Astrocyte (in vitro differentiated cells and primary cell): ENCODE measurements at regions not wholly inside any gene's neighbourhood (a gene's known extent, or its start where the extent isn't known, plus 50 kb on each side); places are given as distances from the start of the nearest gene placed in this dataset.
"Not testable (repeated sequence)": the region's sequence is repeated elsewhere in the genome, so short reads cannot be mapped to it uniquely, and the experiment has no call there.

Experiments
- DNase-seq: peaks from one replicate; pipeline ENCODE4 v3.0.0-alpha.2; 2010; ENCODE audit warnings: low read depth
- FAIRE-seq: peaks from 2 replicates; lab custom pipeline; 2011; peaks lifted over from hg19 to GRCh38; lab: Jason Lieb, UNC
- H2AFZ ChIP-seq: 2 replicates; pipeline ENCODE4 v1.6.0; 2012; ENCODE audit warnings: low read depth, low read length, inconsistent platforms
- H3K27ac ChIP-seq: 2 replicates; pipeline ENCODE4 v1.5.1; 2011; ENCODE audit warnings: low read depth, low read length, inconsistent platforms
- H3K27me3 ChIP-seq: 2 replicates; pipeline ENCODE4 v1.6.0; 2011; ENCODE audit warnings: low read length, inconsistent platforms; ENCODE audit not compliant: insufficient read depth
- H3K36me3 ChIP-seq: 2 replicates; pipeline ENCODE4 v1.5.1; 2011; ENCODE audit warnings: low read length, inconsistent platforms; ENCODE audit not compliant: insufficient read depth
- H3K4me1 ChIP-seq: 2 replicates; pipeline ENCODE4 v1.5.1; 2011; ENCODE audit warnings: low read length, inconsistent platforms; ENCODE audit not compliant: insufficient read depth
- H3K4me2 ChIP-seq: 2 replicates; pipeline ENCODE4 v1.6.0; 2012; ENCODE audit warnings: low read length, inconsistent platforms
- H3K4me3 ChIP-seq: 2 replicates; pipeline ENCODE4 v1.5.1; 2011; ENCODE audit warnings: low read depth, mild to moderate bottlenecking, low read length, inconsistent platforms; ENCODE audit not compliant: insufficient read depth
- H3K79me2 ChIP-seq: 2 replicates; pipeline ENCODE4 v1.6.0; 2012; ENCODE audit warnings: mild to moderate bottlenecking, low read length, inconsistent platforms; ENCODE audit not compliant: insufficient read depth
- H3K9ac ChIP-seq: 2 replicates; pipeline ENCODE4 v1.6.0; 2012; ENCODE audit warnings: mild to moderate bottlenecking, low read length, inconsistent platforms
- H3K9me3 ChIP-seq: 2 replicates; pipeline ENCODE4 v1.5.1; 2012; ENCODE audit warnings: low read depth, mild to moderate bottlenecking, low read length, inconsistent platforms; ENCODE audit not compliant: insufficient read depth
- H4K20me1 ChIP-seq: 2 replicates; pipeline ENCODE4 v1.6.0; 2012; ENCODE audit warnings: low read length, inconsistent platforms; ENCODE audit not compliant: insufficient read depth
- H3K27ac Mint-ChIP-seq: one replicate; pipeline ENCODE4 v1.8.0; 2021; ENCODE audit warnings: mild to moderate bottlenecking, mixed read lengths; ENCODE audit not compliant: unreplicated experiment
- H3K27me3 Mint-ChIP-seq: one replicate; pipeline ENCODE4 v1.8.0; 2021; ENCODE audit warnings: low read depth, mixed read lengths; ENCODE audit not compliant: unreplicated experiment
- H3K36me3 Mint-ChIP-seq: one replicate; pipeline ENCODE4 v1.8.0; 2021; ENCODE audit warnings: low read depth, mixed read lengths; ENCODE audit not compliant: unreplicated experiment
- H3K4me1 Mint-ChIP-seq: one replicate; pipeline ENCODE4 v1.8.0; 2021; ENCODE audit warnings: low read depth, mixed read lengths; ENCODE audit not compliant: unreplicated experiment
- H3K4me3 Mint-ChIP-seq: one replicate; pipeline ENCODE4 v1.8.0; 2021; ENCODE audit warnings: mild to moderate bottlenecking, moderate library complexity, mixed read lengths; ENCODE audit not compliant: unreplicated experiment
- H3K9me3 Mint-ChIP-seq: one replicate; pipeline ENCODE4 v1.8.0; 2021; ENCODE audit warnings: mild to moderate bottlenecking, mixed read lengths; ENCODE audit not compliant: unreplicated experiment
- CTCF ChIP-seq: IDR thresholded peaks from 2 replicates; pipeline ENCODE4 v1.5.1; 2011; ENCODE audit warnings: low read depth, mild to moderate bottlenecking, inconsistent platforms, low read length, moderate library complexity; ENCODE audit not compliant: insufficient read depth
- EZH2 ChIP-seq: IDR thresholded peaks from 2 replicates; pipeline ENCODE4 v1.6.1; 2012; ENCODE audit warnings: mild to moderate bottlenecking, low read length, inconsistent platforms; ENCODE audit not compliant: insufficient read depth

DNA sequence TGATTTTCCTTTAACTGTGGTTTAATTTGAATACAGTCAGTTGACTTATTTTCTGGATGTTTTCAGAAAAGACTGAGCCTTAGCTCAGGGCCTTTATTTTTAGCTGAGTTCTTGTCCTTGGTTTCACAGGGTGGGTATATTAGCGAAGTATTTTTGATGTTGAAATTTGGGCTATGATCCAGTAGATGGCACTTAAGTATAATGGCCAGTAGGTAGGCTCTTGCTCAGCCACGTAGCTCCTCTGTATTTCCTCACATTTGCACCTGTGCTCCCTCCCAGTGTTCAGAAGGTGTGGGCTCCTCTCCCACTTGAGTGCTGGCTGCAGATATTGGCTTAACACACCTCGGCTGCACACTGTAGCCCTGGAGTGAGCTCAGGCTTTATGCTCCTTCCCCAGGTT lies 549.9 kb upstream of the AMOT start:
- peaks cover 5% of the 10 kb centered on the region for H3K4me1 Mint-ChIP-seq
- H3K9me3 Mint-ChIP-seq, result no peaks in the 10 kb centered on the region
- H3K27ac ChIP-seq, result no peak overlapping the region
- FAIRE-seq (peak; percentile 13), DNase-seq (no peak)
- no peaks in the 10 kb centered on the region for H3K9me3 ChIP-seq
- H4K20me1 ChIP-seq, result no peaks in the 10 kb centered on the region
- no peak overlapping the region for H3K4me3 Mint-ChIP-seq
- no peaks in the 10 kb centered on the region for H3K27me3 ChIP-seq
- H3K4me2 ChIP-seq, result no peak overlapping the region
- TF ChIP-seq CTCF (no peak), EZH2 (no peak)
- no peaks in the 10 kb centered on the region for H3K27me3 Mint-ChIP-seq
- no peaks in the 10 kb centered on the region for H3K36me3 Mint-ChIP-seq
- H3K9ac ChIP-seq, result no peak overlapping the region
- no peaks in the 10 kb centered on the region for H3K4me1 ChIP-seq
- no peak overlapping the region for H3K4me3 ChIP-seq
- no peak overlapping the region for H3K27ac Mint-ChIP-seq
- no peaks in the 10 kb centered on the region for H3K79me2 ChIP-seq
- no peaks in the 10 kb centered on the region for H3K36me3 ChIP-seq
- no peak overlapping the region for H2AFZ ChIP-seq

DNA sequence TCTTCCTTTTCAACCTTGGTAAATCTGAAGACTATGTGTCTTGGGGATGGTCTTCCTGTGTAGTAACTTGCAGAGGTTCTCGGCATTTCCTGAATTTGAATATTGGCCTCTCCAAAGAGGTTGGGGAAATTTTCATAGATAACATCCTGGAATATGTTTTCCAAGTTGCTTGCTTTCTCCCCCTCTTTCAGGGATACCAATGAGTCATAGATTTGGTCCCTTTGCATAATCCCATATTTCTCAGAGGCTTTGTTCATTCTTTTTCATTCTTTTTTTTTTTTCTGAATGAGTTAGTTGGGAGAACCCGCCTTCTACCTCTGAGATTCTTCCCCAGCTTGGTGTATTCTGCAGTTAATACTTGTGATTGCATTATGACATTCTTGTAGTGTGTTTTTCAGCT lies 549.2 kb upstream of the AMOT start:
- H3K27me3 ChIP-seq, result no peaks in the 10 kb centered on the region
- no peaks in the 10 kb centered on the region for H3K4me1 ChIP-seq
- Mint-ChIP-seq H3K27ac (no peak overlapping the region), H3K4me1 (peaks cover 5% of the 10 kb centered on the region), H3K27me3 (no peaks in the 10 kb centered on the region), H3K9me3 (no peaks in the 10 kb centered on the region), H3K36me3 (no peaks in the 10 kb centered on the region), H3K4me3 (no peak overlapping the region)
- no peaks in the 10 kb centered on the region for H3K79me2 ChIP-seq
- H3K36me3 ChIP-seq, result no peaks in the 10 kb centered on the region
- H3K4me3 ChIP-seq, result no peak overlapping the region
- H2AFZ ChIP-seq, result no peak overlapping the region
- H3K4me2 ChIP-seq, result no peak overlapping the region
- DNase-seq (no peak), FAIRE-seq (no peak)
- no peak overlapping the region for H3K9ac ChIP-seq
- H4K20me1 ChIP-seq, result no peaks in the 10 kb centered on the region
- no peak overlapping the region for H3K27ac ChIP-seq
- no peak for TF ChIP-seq EZH2
- TF ChIP-seq CTCF, result no peak
- no peaks in the 10 kb centered on the region for H3K9me3 ChIP-seq

DNA sequence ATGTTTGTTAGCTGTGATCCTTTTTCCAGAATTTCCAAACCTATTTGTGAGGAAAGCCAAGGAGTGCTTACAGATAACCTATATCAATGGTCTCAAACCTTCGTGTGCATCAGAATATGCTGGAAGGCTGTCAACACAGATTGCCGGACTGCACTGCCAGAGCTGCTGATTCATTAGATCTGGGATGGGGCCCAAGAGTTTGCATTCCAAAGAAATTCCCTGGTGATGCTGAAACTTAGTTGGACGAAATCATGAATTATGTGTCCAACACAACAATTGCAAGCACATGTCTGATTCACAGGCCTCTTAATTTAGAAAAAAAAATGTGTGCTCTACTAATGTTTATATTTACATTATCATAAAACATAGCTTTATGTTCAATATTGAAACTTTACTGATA lies 544.0 kb upstream of the AMOT start:
- H3K9me3 Mint-ChIP-seq, result no peaks in the 10 kb centered on the region
- Histone ChIP-seq H3K27me3 (no peaks in the 10 kb centered on the region), H3K4me1 (no peaks in the 10 kb centered on the region), H3K4me3 (no peak overlapping the region), H3K9me3 (no peaks in the 10 kb centered on the region), H3K4me2 (peak overlapping the region; percentile 11), H2AFZ (no peak overlapping the region), H3K79me2 (no peaks in the 10 kb centered on the region), H3K36me3 (no peaks in the 10 kb centered on the region), H3K9ac (no peak overlapping the region), H3K27ac (no peak overlapping the region), H4K20me1 (no peaks in the 10 kb centered on the region)
- H3K36me3 Mint-ChIP-seq, result no peaks in the 10 kb centered on the region
- DNase-seq (peak; percentile 86), FAIRE-seq (peak; percentile 95)
- H3K4me3 Mint-ChIP-seq, result no peak overlapping the region
- TF ChIP-seq EZH2 (no peak), CTCF (no peak)
- H3K4me1 Mint-ChIP-seq, result peaks cover 7% of the 10 kb centered on the region
- H3K27me3 Mint-ChIP-seq, result no peaks in the 10 kb centered on the region
- no peak overlapping the region for H3K27ac Mint-ChIP-seq

DNA sequence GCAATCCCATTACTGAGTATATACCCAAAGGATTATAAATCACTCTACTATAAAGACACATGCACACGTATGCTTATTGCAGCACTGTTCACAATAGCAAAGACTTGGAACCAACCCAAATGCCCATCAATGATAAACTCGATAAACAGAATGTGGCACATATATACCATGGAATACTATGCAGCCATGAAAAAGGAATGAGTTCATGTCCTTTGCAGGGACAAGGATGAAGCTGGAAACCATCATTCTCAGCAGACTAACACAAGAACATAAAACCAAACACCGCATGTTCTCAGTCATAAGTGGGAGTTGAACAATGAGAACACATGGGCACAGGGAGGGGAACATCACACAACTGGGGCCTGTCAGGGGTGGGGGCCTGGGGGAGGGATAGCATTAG lies 532.8 kb upstream of the AMOT start:
- H3K27ac Mint-ChIP-seq, FAIRE-seq, H3K9me3 Mint-ChIP-seq, H2AFZ ChIP-seq, H3K79me2 ChIP-seq, H3K9ac ChIP-seq, H3K4me1 ChIP-seq, H3K27me3 ChIP-seq, DNase-seq, H3K36me3 ChIP-seq, H3K27ac ChIP-seq, H3K4me3 ChIP-seq, H3K9me3 ChIP-seq, H4K20me1 ChIP-seq, H3K4me3 Mint-ChIP-seq, H3K36me3 Mint-ChIP-seq, H3K4me2 ChIP-seq, H3K4me1 Mint-ChIP-seq, H3K27me3 Mint-ChIP-seq: not testable (repeated sequence)
